Stimulated activated CD8-positive, alpha-beta memory T cell treated with anti-CD3 and anti-CD28 coated beads, Interleukin-15, amount 100 ng/mL, for 1 hour (primary cell): ENCODE measurements at regions not wholly inside any gene's neighbourhood (a gene's known extent, or its start where the extent isn't known, plus 50 kb on each side); places are given as distances from the start of the nearest gene placed in this dataset.

Source experiments
- DNase-seq: peaks from one replicate; pipeline ENCODE4 v3.0.0-alpha.2; 2020; ENCODE audit warnings: low read depth

DNA sequence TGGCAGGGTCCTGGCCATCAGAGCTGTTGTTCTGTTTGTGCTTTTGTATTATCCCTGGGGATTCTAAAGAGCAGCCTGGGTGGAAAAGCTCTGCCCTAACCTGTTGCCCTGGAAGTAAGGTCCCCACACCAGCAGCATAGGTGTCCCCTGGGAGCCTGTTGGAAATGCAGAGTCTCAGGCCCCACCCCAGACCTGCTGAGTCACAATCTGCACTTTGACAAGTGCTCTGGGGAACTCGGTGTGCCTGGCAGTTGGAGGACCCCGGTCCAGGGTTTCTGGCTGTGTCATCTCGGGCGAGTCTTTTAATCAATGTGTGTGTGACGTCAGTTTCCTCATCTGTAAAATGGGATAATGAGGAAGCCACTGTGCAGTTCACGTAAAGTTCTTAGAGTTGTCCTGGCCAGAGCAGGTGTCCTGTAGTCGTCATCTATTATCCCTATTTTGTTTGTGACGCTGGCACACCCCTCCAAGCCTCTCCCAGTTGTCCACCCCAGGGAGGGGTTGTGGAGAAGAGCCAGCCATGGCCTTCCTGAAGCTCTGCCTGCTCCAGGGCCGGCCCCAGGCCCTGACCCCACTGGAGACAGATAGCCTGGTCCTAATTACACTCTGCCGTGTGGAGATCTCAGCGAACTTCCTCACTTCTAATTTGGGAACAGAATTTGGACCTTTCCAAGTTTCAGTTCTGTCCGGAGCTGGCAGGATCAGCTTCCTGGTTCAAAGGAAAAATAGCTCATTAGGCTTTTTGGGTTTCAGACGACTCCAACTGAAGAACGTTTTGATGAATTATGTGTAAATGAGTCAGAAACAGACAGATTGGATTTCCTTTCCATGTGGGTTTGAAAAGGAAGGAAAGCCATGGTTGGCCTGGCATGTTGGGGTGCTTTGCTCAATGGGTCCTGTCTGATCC, 295.7 kb upstream of the FOXF1 start:
- DNase-seq: no peak

DNA sequence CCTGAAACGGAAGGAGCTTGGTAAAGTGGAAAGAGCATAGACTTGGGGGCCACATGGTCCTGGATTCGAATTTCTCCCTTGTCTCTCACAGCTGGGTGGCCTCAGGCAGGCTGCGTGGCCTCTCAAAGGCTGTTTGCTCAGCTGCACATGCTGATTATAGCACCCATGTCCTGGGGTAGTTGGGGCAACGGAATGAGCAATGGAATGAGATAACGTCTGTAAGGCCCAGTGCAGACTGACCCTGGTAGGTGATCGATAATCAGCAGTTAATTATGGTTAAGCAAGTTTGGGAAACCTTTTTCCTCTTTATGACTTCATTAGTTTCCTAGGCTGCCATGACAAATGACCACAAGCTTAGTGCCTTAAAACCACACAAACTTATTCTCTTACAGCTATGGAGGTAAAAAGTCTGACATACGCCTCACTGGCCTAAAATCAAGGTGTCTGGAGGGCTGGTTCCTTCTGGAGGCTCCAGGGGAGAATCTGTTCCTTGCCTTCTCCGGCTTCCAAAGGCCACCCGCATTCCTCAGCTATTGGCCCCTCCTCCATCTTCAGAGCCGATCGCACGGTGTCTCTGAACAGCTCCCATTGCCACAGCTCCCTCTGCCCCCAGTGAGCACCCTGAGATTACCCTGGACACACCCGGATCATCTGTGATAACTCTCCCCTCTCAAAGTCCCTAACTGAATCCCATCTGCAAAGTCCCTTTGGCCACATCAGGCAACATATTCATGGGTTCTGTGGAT, 294.9 kb upstream of the FOXF1 start:
- no peak for DNase-seq

DNA sequence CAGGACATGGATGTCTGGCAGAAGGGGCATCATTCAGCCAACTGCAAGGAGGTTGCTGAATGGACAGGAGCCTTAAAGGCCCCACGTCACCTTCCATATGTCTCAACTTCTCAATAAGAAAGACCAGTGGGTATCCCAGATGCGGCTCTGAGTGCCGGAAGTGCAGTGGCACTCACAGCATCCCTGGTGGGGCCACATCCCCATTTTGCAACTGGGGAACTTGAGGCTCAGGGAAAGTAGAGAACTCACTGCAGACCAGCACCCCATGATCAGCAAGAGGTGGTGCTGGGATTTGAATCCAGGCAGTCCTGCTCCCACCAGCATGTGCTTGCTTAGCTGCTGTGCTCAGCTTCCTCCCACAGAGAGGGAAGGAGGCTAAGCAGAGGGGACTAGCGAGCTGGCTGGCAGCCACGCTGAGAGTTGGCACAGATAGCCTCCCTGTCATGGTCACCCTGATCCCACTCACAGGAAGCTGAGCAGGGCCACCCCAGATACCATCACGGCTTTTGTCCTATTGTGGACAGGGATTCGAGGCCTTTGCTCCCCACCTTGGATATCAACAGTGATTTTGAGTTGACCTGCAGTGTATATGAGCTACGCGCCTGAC, 294.2 kb upstream of the FOXF1 start:
- DNase-seq: no peak

DNA sequence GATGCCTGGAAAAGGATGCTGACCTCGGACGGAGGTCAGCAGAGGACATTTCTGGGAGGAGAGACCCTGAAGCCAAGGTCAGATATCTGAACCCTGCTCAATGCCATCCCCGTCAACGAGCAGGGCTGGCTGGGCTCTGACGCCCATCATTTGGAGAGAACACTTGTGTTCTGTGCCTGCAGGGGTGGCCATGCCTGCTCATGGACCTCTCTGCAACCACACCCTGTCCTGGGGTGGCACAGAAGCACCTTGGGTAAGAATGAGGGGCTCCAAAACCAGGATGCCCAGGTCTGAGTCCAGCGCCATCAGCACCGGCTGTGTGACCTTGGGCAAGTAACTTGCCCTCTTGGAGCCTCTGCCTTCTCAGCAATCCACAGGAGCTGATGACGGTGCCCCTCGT, 293.7 kb upstream of the FOXF1 start:
- DNase-seq: no peak

DNA sequence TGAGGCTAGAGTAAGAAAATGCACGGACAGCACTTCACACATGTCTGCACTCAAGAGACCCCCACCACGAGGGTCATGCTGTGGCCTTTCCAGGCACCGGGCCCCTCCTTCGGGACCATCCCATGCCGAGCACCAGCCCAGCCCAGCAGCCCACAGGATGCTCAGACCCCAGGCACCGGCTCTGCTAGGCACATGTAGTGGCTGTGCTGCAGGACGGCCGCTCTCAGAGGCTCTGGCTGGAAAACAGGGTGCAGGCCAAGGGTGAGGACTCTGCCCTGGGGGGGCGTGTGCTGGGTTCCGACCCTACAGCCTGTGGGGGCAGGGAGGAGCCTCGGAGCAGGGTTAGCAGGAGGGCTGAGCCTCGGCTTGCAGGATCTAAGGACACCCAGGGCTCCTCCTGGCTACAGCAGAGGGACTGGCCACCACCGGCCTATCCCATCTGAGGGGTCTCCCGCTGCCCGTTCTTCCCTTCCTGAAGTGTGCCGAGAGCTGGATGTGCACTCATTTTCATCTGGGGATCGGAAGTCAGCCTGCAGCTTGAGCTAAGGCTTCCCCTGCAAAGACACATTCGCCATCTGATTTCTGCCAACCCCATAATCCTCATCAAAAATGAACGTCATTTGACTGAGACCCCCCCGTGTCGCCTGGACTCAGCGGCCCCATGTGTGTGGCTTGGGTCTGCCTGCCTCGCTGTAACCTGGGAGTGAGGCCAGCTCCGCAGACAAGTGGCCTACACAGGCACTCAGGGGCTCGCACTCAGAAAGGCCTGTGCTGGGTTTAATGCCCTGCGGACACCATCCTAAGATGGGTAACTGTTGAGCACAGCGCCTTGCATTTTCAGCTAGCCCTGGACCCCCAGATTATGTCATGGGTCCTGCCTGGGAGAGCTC, 293.1 kb upstream of the FOXF1 start:
- DNase-seq: no peak

DNA sequence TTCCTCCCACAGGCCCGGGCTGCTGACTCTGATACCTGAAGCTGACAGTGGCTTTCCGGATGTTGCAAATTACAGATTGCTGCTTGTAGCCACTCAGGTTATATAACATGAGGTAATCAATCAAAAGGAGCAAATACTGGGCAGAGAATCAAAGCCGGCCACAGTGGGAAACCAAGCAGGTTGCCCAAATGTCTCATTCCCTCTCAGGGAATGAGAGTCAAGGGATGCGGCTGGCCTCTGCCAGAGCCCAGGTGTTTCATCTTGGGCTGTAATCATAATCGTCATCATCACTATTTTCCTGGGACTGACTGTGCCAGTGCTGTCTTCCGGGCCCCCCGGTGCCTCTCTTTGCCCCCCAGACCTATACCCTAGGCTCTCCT, 292.4 kb upstream of the FOXF1 start:
- no peak for DNase-seq

DNA sequence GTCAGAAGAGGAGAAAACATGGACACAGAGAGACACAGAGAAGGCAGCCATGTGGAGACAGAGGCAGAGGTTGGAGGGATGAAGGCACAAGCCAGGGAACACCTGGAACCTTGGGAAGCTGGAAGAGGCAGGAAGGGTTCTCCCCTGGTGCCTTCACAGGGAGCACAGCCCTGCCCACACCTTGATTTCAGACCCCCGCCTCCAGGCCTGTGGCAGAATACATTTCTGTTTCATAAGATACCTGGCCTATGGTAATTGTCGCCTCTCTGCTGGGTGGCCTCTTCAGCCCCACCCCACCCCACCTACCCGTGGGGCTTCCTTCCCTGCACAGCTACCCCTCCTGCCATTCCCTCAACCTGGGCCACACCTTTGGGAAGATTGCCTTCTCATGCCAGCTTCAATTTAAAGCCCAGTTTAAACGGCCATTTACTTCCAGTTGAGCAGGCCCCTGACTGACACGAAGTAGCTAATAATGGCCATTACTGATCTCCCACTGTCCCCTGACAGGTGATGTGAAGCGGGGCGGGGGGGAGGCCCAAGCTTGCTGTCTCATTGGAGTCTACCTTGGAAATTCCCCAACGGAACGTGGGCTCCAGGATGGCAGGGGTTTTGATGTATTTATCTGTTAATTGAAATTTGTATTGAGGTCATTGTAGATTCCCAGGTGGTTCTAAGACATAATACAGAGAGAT, 291.7 kb upstream of the FOXF1 start:
- no peak for DNase-seq

DNA sequence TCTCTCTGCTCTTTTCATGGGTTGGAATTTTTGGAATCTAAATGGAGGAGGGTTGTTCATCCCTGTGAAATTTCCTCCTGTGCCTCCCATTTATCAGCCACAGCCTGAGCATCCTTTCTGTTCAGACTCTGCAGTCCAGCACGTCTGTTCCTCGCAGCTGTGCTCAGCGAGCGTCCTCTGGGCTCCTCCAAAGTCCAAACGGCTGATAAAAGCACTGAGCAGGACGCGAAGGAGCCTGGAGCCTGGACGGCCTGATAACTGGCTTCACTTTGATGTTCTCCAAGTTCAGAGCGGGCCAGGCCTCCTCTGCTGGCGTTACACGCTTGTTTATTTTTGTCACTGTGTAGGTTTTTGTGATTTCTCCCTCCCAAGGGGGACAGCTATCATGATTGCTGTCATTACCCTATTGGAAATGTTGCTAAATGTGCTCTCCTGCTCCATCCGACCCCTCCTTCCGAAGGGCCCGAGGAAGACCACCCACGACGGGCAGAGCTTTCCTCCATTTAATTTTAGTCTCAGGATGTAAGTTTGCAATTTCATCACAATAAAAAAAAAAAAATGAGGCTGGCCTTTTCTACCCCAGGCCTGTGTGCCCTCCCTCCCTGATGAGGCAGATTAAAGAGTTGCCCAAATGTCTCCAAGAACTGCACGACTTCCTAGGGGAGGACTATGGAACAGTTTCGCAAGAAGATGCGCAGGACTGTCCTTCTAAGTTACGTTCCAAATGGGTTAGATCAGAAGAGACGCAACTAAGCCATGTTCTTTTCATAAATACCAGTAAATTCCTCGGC, 290.5 kb upstream of the FOXF1 start:
- DNase-seq: no peak

DNA sequence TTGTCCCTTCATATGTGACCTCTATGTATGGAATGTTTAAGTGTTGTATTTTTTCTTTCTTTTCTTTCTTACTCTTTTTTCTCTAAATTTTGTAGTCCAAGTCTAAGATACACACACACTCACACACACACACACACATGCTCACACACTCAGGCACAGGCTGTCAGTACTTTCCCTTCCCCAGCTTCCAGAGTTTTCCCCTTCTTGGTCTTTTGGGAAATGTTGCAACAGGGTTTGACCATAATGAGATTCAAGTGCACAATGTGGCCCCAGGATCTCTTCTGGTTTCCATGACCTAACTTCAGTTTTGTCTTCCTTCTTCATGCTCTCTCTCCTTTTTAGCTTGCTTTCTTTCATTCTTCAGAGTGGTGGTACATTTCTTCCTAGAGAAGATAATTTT, 289.8 kb upstream of the FOXF1 start:
- DNase-seq: no peak

DNA sequence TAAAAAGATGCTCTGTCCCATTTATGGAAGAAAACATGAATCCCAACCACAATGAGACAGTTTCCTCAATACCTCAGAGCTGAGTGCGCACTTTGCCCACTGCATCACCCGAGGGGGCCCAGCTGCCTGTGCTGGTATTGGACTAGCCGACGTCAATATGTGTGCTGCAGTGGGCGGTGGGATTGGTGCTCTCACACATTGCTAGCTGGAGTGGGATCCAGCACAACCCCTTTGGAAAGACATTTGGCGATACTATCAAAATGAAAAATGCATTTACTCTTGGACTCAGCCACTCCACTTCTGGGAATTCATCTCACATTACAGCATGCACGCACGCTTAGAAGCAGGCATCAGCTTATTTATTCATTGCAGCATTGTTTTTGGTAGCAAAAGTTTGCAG, 289.2 kb upstream of the FOXF1 start:
- no peak for DNase-seq

DNA sequence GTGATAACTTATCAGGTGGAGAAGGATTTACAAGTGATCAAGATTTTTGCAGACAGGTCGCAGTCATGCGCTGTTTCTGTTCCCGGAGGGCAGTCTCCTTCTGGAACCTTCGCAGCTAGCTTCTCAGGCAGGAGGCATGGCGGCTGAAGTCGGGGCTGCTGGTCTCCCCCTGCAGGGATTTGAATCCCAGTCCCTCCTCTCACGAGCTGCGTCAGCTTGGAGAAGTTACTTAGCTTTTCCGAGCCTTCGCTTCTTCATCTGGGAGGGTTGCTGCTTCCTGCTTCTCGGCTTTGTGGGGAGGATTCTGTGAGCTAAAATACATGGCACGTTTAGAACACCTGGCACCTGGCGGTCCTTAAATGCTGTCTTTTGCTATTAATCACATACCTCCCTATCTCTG, 287.8 kb upstream of the FOXF1 start:
- DNase-seq: no peak

DNA sequence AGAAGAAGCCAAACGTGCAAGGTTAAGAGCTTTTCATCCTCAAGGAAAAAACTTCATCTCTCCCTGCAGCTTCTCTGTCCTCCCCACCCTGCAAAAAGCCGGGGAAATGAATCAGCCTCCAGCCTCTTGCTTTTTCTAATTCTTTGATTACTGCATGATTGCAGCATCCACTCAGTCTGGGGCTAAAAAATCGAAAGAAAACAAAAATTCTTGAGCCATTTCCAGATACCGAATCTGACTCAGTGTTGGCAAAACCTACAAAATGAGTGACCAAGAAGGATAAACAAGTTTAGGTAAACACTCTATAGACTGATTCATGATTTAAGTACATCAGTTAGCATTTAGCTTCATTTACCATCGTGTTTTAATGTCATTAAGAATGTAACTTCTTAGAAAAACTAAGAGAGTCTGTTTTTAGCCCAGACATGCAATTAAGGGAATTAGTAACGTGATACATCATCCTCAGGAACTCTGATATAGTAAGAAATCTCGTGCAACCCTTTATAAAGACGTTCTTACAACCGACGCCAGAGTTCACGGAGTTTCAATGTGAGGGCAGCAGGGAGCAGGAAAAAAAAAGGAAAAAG, 287.3 kb upstream of the FOXF1 start:
- no peak for DNase-seq

DNA sequence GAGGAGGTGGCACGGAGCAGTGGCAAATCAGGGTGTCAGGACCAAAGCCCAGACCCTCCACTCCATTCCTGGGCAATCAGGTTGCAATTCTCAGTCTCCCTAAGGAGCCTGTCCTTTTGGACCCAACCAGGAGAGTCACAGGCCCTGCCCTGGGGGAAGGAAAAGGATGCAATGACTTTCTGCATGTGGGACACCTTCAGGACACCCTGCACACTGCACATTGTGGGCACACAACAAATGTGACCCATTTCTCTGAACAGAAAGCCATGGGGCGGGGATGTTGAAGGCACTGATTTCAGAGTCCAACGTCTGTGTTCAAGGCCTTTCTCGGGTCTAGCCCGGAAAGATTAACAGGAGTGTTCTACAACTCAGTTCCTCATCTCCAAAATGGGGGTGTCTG, 286.2 kb upstream of the FOXF1 start:
- DNase-seq: no peak

DNA sequence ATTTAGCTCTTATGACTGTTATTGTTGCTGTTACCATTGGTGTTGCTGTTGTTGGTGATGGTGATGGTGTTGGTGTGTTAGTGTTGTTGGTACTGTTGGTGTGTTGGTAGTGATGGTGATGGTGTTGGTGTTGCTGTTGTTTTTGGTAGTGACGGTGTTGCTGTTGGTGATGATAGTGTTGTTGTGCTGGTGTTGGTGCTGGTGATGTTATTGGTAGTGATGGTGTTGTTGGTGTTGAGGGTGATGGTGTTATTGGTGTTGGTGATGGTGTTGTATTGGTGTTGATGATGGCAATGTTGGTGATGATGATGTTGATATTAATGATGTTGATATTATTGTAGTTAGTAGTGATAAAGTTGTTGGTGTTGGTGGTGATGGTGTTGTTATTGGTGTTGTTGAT, 285.7 kb upstream of the FOXF1 start:
- no peak for DNase-seq

DNA sequence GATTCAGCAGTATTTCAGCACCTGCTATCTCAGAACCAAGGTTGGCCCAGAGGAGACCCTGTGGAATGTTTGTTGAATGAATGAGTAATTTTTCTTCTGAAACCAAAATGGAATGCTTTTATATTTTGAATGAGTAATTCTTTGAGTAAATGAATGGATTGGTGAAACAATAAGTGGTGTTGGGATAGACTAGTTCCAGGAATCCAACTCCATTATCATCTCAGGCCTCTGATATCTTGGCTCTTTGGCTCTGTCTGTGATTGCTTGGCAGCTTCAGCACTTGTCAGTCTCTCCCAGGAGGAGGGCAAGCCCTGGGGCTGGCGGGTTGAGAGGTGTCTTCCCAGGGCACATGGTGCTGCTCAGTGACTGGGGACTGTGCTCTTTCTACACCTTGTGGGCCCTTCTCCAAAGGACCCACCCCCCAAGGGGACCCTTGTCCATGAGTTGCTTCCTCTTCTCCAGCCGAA, 284.4 kb upstream of the FOXF1 start:
- DNase-seq: no peak

DNA sequence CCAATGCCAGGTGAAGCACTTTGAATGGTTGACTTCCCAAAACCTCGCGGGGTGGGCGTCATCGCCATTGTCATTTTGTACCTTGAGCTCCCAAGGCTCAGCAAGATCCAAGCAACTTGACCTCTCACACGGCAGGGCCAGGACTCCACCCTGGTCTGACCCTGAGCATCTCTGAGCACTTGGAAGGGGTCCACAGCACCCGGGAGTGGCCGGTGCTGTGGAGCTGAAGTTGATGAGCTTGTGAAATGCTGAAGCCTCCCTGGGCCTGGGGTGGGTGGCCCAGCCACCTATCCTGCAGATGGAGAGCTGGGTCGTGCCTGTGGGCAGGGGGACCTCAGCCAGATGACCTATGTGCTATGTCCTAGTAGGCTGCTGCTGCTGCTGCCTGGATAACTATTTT, 283.3 kb upstream of the FOXF1 start:
- DNase-seq: no peak

DNA sequence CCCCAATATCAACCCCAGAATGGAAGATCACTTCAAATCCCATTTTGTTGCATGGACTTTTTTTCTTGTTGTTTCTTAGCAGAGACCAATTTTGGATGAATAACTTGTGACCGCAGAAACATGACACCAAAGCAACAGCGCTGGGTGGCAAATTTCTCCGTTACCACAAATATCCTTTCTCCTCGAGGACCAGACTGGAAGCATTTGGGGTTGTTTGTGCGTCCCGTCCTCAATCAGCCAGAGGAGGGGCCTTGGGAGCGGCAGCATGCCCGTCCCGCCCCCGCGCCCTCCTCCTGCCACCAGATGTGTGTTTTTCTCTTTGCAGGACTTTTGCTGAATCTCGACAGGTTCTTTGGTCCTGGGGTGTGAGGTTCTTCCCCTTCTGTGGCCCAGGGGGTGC, 282.5 kb upstream of the FOXF1 start:
- no peak for DNase-seq

DNA sequence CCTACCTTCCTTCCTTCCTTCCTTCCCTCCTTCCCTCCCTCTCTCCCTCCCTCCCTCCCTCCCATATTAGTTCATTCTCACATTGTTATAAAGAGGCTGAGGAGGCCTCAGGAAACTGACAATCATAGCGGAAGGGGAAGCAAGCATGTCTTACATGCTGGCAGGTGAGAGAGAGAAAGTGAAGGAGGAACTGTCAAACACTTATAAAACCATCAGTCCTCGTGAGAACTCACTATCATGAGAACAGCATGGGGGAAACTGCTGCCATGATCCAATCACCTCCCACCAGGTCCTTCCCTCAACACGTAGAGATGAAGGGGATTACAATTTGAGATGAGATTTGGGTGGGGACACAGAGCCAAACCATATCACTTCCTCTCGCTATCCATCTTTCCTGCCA, 281.6 kb upstream of the FOXF1 start:
- DNase-seq: no peak

DNA sequence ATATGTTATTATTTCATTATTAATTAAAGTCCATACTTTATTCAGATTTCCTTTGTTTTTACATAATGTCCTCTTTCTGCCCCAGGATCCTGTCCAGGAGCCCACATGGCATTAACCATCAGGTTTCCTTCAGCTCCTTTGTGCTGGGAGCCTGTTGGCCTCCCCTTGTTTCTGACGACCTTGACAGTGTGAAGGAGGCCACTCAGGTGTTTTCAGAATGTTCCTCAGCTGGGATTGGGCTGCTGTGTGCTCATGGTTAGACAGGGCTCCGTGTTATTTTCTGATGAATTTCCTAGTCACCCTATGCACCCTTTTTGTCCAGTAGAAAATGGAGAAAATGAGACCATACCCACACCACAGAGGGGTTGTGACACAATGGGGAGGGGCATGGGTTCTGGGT, 281.0 kb upstream of the FOXF1 start:
- DNase-seq: no peak
